ENCODE measurements at regions not wholly inside any gene's neighbourhood (a gene's known extent, or its start where the extent isn't known, plus 50 kb on each side); places are given as distances from the start of the nearest gene placed in this dataset.

DNA sequence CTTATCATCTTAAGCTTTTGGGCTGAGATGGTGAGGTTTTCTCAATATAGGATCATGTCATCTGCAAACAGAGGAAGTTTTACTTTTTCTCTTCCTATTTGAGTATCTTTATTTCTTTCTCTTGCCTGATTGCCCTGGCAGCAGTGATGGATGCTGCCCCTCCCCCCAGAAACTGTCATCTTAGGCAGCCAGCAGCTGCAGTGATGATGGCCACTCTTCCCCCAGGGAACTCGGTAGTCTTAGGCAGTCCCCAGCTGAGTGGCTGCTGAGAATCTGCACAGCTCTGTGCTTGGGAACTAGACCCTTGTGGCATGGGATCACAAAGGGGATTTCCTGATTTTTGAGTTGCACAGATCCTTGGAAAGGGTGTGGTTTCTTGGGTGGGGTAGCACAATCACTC lies 791.1 kb upstream of the ALCAM start:
- H3K18ac ChIP-seq (ENCODE audit: extremely low read depth, low read length): no peak overlapping the region
- H3K4me1 ChIP-seq (replicated peaks in 1 of 4; ENCODE audit: control insufficient read depth in 3 of 4, insufficient read depth in 4 of 4, low read length in 3 of 4): no peaks in the 10 kb centered on the region
- H3K9me3 ChIP-seq (ENCODE audit: insufficient read depth in 2 of 2, low read depth in 1 of 2, low read length in 1 of 2): peaks cover 34 to 36% of the 10 kb centered on the region in 2 experiments
- FAIRE-seq (no peak), DNase-seq (ENCODE audit: low read depth in 1 of 2, low spot score in 2 of 2) (no peak)
- no peaks in the 10 kb centered on the region for H3K79me2 ChIP-seq (ENCODE audit: control insufficient read depth in 1 of 2, insufficient read depth in 2 of 2, low read length in 2 of 2)
- no peak overlapping the region for H3K27ac ChIP-seq (ENCODE audit: low read depth, low read length)
- H4K8ac ChIP-seq (ENCODE audit: extremely low read depth, insufficient read depth, low read length): no peak overlapping the region
- H3K56ac ChIP-seq (replicated peaks; ENCODE audit: insufficient read length, low read depth, low read length): no peak overlapping the region
- H3K23ac ChIP-seq (ENCODE audit: insufficient read length): no peak overlapping the region
- H3K36me3 ChIP-seq (ENCODE audit: control insufficient read depth in 2 of 4, insufficient read depth in 4 of 4, low read length in 3 of 4): peaks cover 0 to 4% (median 0%) of the 10 kb centered on the region in 4 experiments; a peak in 2 of 8 replicates
- H3K23me2 ChIP-seq (ENCODE audit: low read depth, low read length): no peaks in the 10 kb centered on the region
- 92% methylated on average over 1 of the region's 1 CpG; no CpG with 5 or more reads in 1 of the 2 experiments for WGBS, 2 experiments (ENCODE audit: extremely low coverage in 1 of 2, insufficient coverage in 1 of 2, insufficient read length in 1 of 2, insufficient replicate concordance in 2 of 2, low coverage in 1 of 2, low lambda C conversion rate in 2 of 2, missing lambda C conversion rate in 1 of 2)
- H2AK5ac ChIP-seq (ENCODE audit: low read depth, low read length): no peak overlapping the region
- ChIA-PET CTCF (ENCODE audit: partially characterized antibody) (no interaction called here), POLR2A (ENCODE audit: partially characterized antibody) (no interaction called here)
- TF ChIP-seq EP300 (IDR thresholded peaks at IDR 0.05; ENCODE audit: borderline replicate concordance in 1 of 2, low read depth in 2 of 2, low read length in 2 of 2) (no peak), TAF7 (optimal IDR thresholded peaks at IDR 0.05; ENCODE audit: borderline replicate concordance, low read depth, low read length) (no peak), GTF2F1 (IDR thresholded peaks at IDR 0.05; ENCODE audit: borderline replicate concordance, low read depth, low read length) (no peak), SAP30 (IDR thresholded peaks at IDR 0.05; ENCODE audit: insufficient read depth, insufficient replicate concordance, low read length) (no peak), GABPA (IDR thresholded peaks at IDR 0.05; ENCODE audit: borderline replicate concordance, insufficient read depth, low read length) (no peak), TEAD4 (IDR thresholded peaks at IDR 0.05; ENCODE audit: low read depth, low read length) (no peak), RFX5 (IDR thresholded peaks at IDR 0.05; ENCODE audit: borderline replicate concordance, low read depth, low read length) (no peak), POLR2AphosphoS5 (IDR thresholded peaks at IDR 0.05; ENCODE audit: low read depth, low read length) (no peak)
- no peak overlapping the region for H3K14ac ChIP-seq (ENCODE audit: insufficient read length)
- H2BK15ac ChIP-seq (ENCODE audit: low read length): no peak overlapping the region
- H3K9ac ChIP-seq (replicated peaks in 1 of 4; ENCODE audit: extremely low read depth in 1 of 4, low read depth in 3 of 4, low read length in 3 of 4): no peak overlapping the region
- no peaks in the 10 kb centered on the region for H3K79me1 ChIP-seq (ENCODE audit: low read depth, low read length)
- H2BK5ac ChIP-seq (ENCODE audit: low read depth, low read length): no peak overlapping the region
- no peak overlapping the region for H2BK20ac ChIP-seq (ENCODE audit: low read length)
- H4K5ac ChIP-seq (ENCODE audit: insufficient read length, low read depth, low read length): no peak overlapping the region
- H2AFZ ChIP-seq (ENCODE audit: low read length): no peak overlapping the region
- no peaks in the 10 kb centered on the region for H3K27me3 ChIP-seq (replicated peaks in 1 of 4; ENCODE audit: control insufficient read depth in 3 of 4, extremely low read depth in 1 of 4, insufficient read depth in 3 of 4, low read length in 3 of 4)
- H3K4ac ChIP-seq (replicated peaks; ENCODE audit: insufficient read length, low read depth, low read length): no peak overlapping the region
- H2BK12ac ChIP-seq (ENCODE audit: low read depth, low read length): no peak overlapping the region
- no peak overlapping the region for H3K4me2 ChIP-seq (ENCODE audit: insufficient read depth in 1 of 2, low read depth in 2 of 2, low read length in 2 of 2)
- H4K91ac ChIP-seq (replicated peaks; ENCODE audit: insufficient read length, low read length): no peak overlapping the region
- no peak overlapping the region for H3K4me3 ChIP-seq (ENCODE audit: extremely low read depth in 1 of 4, insufficient read depth in 2 of 4, low read depth in 3 of 4, low read length in 4 of 4)
- H2BK120ac ChIP-seq (replicated peaks; ENCODE audit: low read depth, low read length): no peak overlapping the region
- no peaks in the 10 kb centered on the region for H4K20me1 ChIP-seq (replicated peaks in 1 of 2; ENCODE audit: control insufficient read depth in 1 of 2, insufficient read depth in 2 of 2, low read length in 2 of 2)
